HCT116 (cell line): ENCODE measurements at regions not wholly inside any gene's neighbourhood (a gene's known extent, or its start where the extent isn't known, plus 50 kb on each side); places are given as distances from the start of the nearest gene placed in this dataset.

Experiments used
- ATAC-seq: fragments of 200-7000 bp; cut with Tn5 transposase; 2 replicates; pipeline ENCODE4 v1.9.1; 2020; ENCODE audit warnings: mild to moderate bottlenecking, moderate library complexity
- BruUV-seq: library from RNA; stranded (reverse); fragments of 400-500 nt; replicated peaks from 2 replicates; lab custom pipeline; 2021; lab: Mats Ljungman, UMichigan
- CTCF ChIA-PET: fragments of 300-600 bp; sonication (Branson Sonifier 250); formaldehyde crosslinking; loops from one replicate; lab custom pipeline; 2021; ENCODE audit warnings: antibody characterized with exemption; lab: Charles Lee
- POLR2A ChIA-PET: fragments of 300-600, 350-600 bp; sonication (Branson Sonifier 250); formaldehyde crosslinking; loops from one replicate; lab custom pipeline; 2021; ENCODE audit warnings: antibody characterized with exemption; lab: Charles Lee
- RAD21 ChIA-PET, 2 experiments: fragments of 300-600 bp; sonication (Branson Sonifier 250); formaldehyde crosslinking; loops; one replicate each; lab custom pipeline; 2023; ENCODE audit warnings: low total read pairs in 2 of 2; ENCODE audit not compliant: uncharacterized antibody in 2 of 2, unreplicated experiment in 2 of 2, low non-redundant PET in 1 of 2; lab: Charles Lee
- DNase-seq: peaks from one replicate; pipeline ENCODE4 v3.0.0-alpha.2; 2010; ENCODE audit warnings: low read depth, low spot score
- H2AFZ ChIP-seq: fragments of 200-600 bp; shearing (Covaris generic), sonication (generic); 2 replicates; pipeline ENCODE4 v1.6.1; 2017; ENCODE audit warnings: low read depth, mixed run types, mixed read lengths, antibody characterized with exemption, low read length; ENCODE audit not compliant: poor library complexity, severe bottlenecking
- H3K27ac ChIP-seq: 2 replicates; pipeline ENCODE4 v1.5.1; 2012; ENCODE audit warnings: low read depth, low read length
- H3K27me3 ChIP-seq: fragments of 200-600 bp; sonication (generic); 2 replicates; pipeline ENCODE4 v1.6.1; 2016; ENCODE audit warnings: mixed run types, low read length, mixed read lengths; ENCODE audit not compliant: insufficient read depth
- H3K36me3 ChIP-seq, 2 experiments: fragments of 200-500 bp in 1 of 2; fragments of 200-600 bp in 1 of 2; sonication (Bioruptor generic) in 1 of 2; sonication (generic) in 1 of 2; 2 replicates each; pipeline versions ENCODE4 v1.5.1 to v1.6.1; 2014 to 2016; ENCODE audit warnings: low read length in 2 of 2, inconsistent platforms in 1 of 2, mixed read lengths in 1 of 2, mixed run types in 1 of 2; ENCODE audit not compliant: insufficient read depth in 2 of 2, control insufficient read depth in 1 of 2
- H3K4me1 ChIP-seq, 2 experiments: fragments of 200-600 bp in 1 of 2; sonication (generic) in 1 of 2; 2 replicates each; pipeline versions ENCODE4 v1.5.1 to v1.6.1; 2012 to 2017; ENCODE audit warnings: low read length in 2 of 2, inconsistent platforms in 1 of 2, mild to moderate bottlenecking in 1 of 2, mixed read lengths in 1 of 2, mixed run types in 1 of 2, moderate library complexity in 1 of 2; ENCODE audit not compliant: insufficient read depth in 2 of 2, control insufficient read depth in 1 of 2
- H3K4me2 ChIP-seq: fragments of 200-600 bp; sonication (generic); 2 replicates; pipeline ENCODE4 v1.6.1; 2017; ENCODE audit warnings: mixed run types, low read length, mixed read lengths
- H3K4me3 ChIP-seq, 2 experiments: fragments of 200-600 bp in 1 of 2; sonication (generic) in 1 of 2; replicated peaks in 1 of 2; 2 replicates each; pipeline ENCODE4 v1.5.1; 2011 to 2016; ENCODE audit warnings: low read length in 2 of 2, control low read depth in 1 of 2, low read depth in 1 of 2, mild to moderate bottlenecking in 1 of 2, mixed read lengths in 1 of 2, mixed run types in 1 of 2
- H3K79me2 ChIP-seq: fragments of 200-600 bp; sonication (generic); 2 replicates; pipeline ENCODE4 v1.6.1; 2017; ENCODE audit warnings: mild to moderate bottlenecking, mixed run types, low read length, moderate library complexity, mixed read lengths; ENCODE audit not compliant: insufficient read depth
- H3K9ac ChIP-seq: fragments of 200-600 bp; sonication (generic); 2 replicates; pipeline ENCODE4 v1.6.1; 2016; ENCODE audit warnings: low read length, mixed read lengths
- H3K9me2 ChIP-seq: fragments of 200-600 bp; sonication (generic), shearing (Covaris generic); 2 replicates; pipeline ENCODE4 v1.6.1; 2017; ENCODE audit warnings: mixed run types, mild to moderate bottlenecking, moderate library complexity; ENCODE audit not compliant: insufficient read depth
- H3K9me3 ChIP-seq, 2 experiments: fragments of 200-500 bp in 1 of 2; fragments of 200-600 bp in 1 of 2; sonication (Bioruptor generic) in 1 of 2; sonication (generic) in 1 of 2; 2 replicates each; pipeline ENCODE4 v1.6.1; 2014 to 2017; ENCODE audit warnings: low read length in 2 of 2, mixed read lengths in 2 of 2, inconsistent platforms in 1 of 2, low read depth in 1 of 2, mild to moderate bottlenecking in 1 of 2, mixed run types in 1 of 2, moderate library complexity in 1 of 2; ENCODE audit not compliant: control insufficient read depth in 1 of 2, insufficient read depth in 1 of 2
- H4K20me1 ChIP-seq: fragments of 200-600 bp; sonication (generic), shearing (Covaris generic); 2 replicates; pipeline ENCODE4 v1.6.1; 2017; ENCODE audit warnings: mixed run types, mild to moderate bottlenecking, moderate library complexity; ENCODE audit not compliant: insufficient read depth
- CBX3 ChIP-seq: IDR thresholded peaks from 2 replicates; pipeline ENCODE4 v1.6.1; 2012; ENCODE audit warnings: low read depth
- CEBPB ChIP-seq: IDR thresholded peaks from 2 replicates; pipeline ENCODE4 v1.6.1; 2012; ENCODE audit warnings: low read depth
- EGR1 ChIP-seq: IDR thresholded peaks from 2 replicates; pipeline ENCODE4 v1.6.1; 2012; ENCODE audit warnings: low read depth
- ELF1 ChIP-seq: IDR thresholded peaks from 2 replicates; pipeline ENCODE4 v1.6.1; 2012; ENCODE audit warnings: low read depth, borderline replicate concordance
- EZH2 ChIP-seq: fragments of 200-600 bp; sonication (generic); IDR thresholded peaks from 2 replicates; pipeline ENCODE4 v1.6.1; 2017; ENCODE audit warnings: antibody characterized with exemption, mixed run types
- EZH2phosphoT487 ChIP-seq: fragments of 200-600 bp; IDR thresholded peaks from 2 replicates; pipeline ENCODE4 v1.6.1; 2018; ENCODE audit warnings: antibody characterized with exemption, borderline replicate concordance
- FOSL1 ChIP-seq: IDR thresholded peaks from 2 replicates; pipeline ENCODE4 v1.6.1; 2012; ENCODE audit warnings: low read depth
- POLR2A ChIP-seq: IDR thresholded peaks from 2 replicates; pipeline ENCODE4 v1.7.0; 2011; ENCODE audit warnings: borderline replicate concordance; ENCODE audit not compliant: insufficient read depth, insufficient read length; ENCODE audit errors: extremely low read depth
- POLR2AphosphoS5 ChIP-seq: IDR thresholded peaks from 2 replicates; pipeline ENCODE4 v1.6.1; 2011; ENCODE audit warnings: mild to moderate bottlenecking, low read depth, low read length, moderate library complexity
- RAD21 ChIP-seq: IDR thresholded peaks from 2 replicates; pipeline ENCODE4 v1.6.1; 2012; ENCODE audit warnings: low read depth, mild to moderate bottlenecking
- SP1 ChIP-seq: IDR thresholded peaks from 2 replicates; pipeline ENCODE4 v1.6.1; 2012; ENCODE audit warnings: low read depth
- YY1 ChIP-seq: IDR thresholded peaks from 2 replicates; pipeline ENCODE4 v1.6.1; 2011; ENCODE audit warnings: low read length, low read depth, moderate library complexity, mild to moderate bottlenecking; ENCODE audit not compliant: insufficient replicate concordance; ENCODE audit errors: extremely low read depth
- ZFX ChIP-seq: fragments of 450-650 bp; IDR thresholded peaks from 2 replicates; pipeline ENCODE4 v1.6.1; 2017
- intact Hi-C: fragments of 100-400 bp; cut with micrococcal nuclease; formaldehyde crosslinking; loops from 2 replicates; pipeline ENCODE4 v1.10.0; 2022
- TF ChIP-seq, protein P1 (sequence below): IDR thresholded peaks from 2 replicates; pipeline ENCODE4 v1.6.1; 2011; ENCODE audit warnings: mild to moderate bottlenecking, low read length, moderate library complexity; ENCODE audit not compliant: insufficient replicate concordance; ENCODE audit errors: extremely low read depth
- TF ChIP-seq, protein P2 (sequence below): IDR thresholded peaks from 2 replicates; pipeline ENCODE4 v1.6.1; 2012
- TF ChIP-seq, protein P3 (sequence below), 3 experiments: fragments of 200-600 bp in 1 of 3; sonication (generic) in 1 of 3; IDR thresholded peaks in 2 of 3; conservative IDR thresholded peaks in 1 of 3; 2 replicates each; pipeline ENCODE4 v1.5.1; 2012 to 2017; ENCODE audit warnings: low read depth in 2 of 3, low read length in 2 of 3, antibody characterized with exemption in 1 of 3, borderline replicate concordance in 1 of 3, control low read depth in 1 of 3, mild to moderate bottlenecking in 1 of 3, mixed read lengths in 1 of 3, mixed run types in 1 of 3, moderate library complexity in 1 of 3; ENCODE audit not compliant: insufficient read depth in 1 of 3

DNA sequence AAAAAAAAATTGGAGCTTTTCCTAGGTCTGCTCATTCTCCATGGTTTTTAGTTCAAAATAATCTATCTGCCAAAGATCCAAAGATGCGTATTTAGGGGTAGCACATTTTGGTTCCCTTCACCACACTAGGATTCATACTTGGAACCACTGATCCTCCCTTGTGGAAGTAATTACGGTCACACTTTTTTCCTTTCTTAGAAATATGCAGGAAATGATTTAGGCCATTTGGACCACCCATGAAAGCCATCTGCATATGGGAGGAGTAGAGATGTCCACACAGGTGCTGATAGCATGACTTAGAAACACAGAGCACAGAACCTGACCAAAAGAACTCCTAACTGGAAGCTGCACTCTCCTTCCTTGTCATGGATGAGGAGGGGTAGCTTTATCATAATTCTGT lies 105.9 kb upstream of the RAI14 start:
- ChIA-PET POLR2A (no interaction called here), CTCF (no interaction called here)

DNA sequence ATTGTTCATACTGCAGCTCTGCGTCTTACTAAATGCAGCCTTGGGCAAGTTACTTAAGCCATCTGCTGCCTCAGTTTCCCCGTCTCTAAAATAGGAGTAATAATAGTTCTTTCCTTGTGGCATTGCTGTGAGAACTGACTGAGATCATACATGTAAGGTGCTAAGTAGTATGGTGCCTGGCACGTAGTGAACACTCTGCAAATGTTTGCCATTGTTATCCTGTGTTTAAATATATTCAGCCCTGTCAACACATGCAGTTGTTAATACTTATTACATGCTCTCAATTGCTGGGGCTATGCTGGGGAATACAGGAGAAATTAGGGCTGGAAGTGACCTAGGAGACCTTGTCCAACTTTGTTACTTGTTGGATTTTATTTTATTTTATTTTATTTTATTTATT lies 105.2 kb upstream of the RAI14 start:
- no peaks in the 10 kb centered on the region for H3K36me3 ChIP-seq
- no peak overlapping the region for H3K9ac ChIP-seq
- H3K27me3 ChIP-seq: no peaks in the 10 kb centered on the region
- ChIA-PET RAD21 (no interaction called here), POLR2A (no interaction called here), CTCF (no interaction called here)
- TF ChIP-seq ZFX (no peak), FOSL1 (no peak), SP1 (no peak), RAD21 (no peak), POLR2AphosphoS5 (no peak), ELF1 (no peak), EZH2 (no peak), POLR2A (no peak), YY1 (no peak)
- TF ChIP-seq, protein P1, sequence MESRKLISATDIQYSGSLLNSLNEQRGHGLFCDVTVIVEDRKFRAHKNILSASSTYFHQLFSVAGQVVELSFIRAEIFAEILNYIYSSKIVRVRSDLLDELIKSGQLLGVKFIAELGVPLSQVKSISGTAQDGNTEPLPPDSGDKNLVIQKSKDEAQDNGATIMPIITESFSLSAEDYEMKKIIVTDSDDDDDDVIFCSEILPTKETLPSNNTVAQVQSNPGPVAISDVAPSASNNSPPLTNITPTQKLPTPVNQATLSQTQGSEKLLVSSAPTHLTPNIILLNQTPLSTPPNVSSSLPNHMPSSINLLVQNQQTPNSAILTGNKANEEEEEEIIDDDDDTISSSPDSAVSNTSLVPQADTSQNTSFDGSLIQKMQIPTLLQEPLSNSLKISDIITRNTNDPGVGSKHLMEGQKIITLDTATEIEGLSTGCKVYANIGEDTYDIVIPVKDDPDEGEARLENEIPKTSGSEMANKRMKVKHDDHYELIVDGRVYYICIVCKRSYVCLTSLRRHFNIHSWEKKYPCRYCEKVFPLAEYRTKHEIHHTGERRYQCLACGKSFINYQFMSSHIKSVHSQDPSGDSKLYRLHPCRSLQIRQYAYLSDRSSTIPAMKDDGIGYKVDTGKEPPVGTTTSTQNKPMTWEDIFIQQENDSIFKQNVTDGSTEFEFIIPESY: no peak
- TF ChIP-seq, protein P2, sequence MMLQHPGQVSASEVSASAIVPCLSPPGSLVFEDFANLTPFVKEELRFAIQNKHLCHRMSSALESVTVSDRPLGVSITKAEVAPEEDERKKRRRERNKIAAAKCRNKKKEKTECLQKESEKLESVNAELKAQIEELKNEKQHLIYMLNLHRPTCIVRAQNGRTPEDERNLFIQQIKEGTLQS: no peak
- no peaks in the 10 kb centered on the region for H3K4me1 ChIP-seq
- H3K4me3 ChIP-seq: no peak overlapping the region
- H4K20me1 ChIP-seq: no peaks in the 10 kb centered on the region
- DNase-seq (no peak), ATAC-seq (no peak)
- H3K79me2 ChIP-seq: no peaks in the 10 kb centered on the region
- H3K9me3 ChIP-seq: no peaks in the 10 kb centered on the region
- BruUV-seq: no TSS peak
- intact Hi-C loops: no loop called here
- no peaks in the 10 kb centered on the region for H3K9me2 ChIP-seq
- H3K4me2 ChIP-seq: no peak overlapping the region
- H2AFZ ChIP-seq: no peak overlapping the region
- H3K27ac ChIP-seq: no peak overlapping the region

More for the DNA sequence above, 105.9 kb upstream of the RAI14 start:
- Histone ChIP-seq H4K20me1 (no peaks in the 10 kb centered on the region), H3K4me2 (no peak overlapping the region), H3K27ac (no peak overlapping the region), H3K9me2 (no peaks in the 10 kb centered on the region), H3K36me3 (no peaks in the 10 kb centered on the region), H3K4me3 (no peak overlapping the region), H3K27me3 (no peaks in the 10 kb centered on the region), H3K4me1 (no peaks in the 10 kb centered on the region), H3K79me2 (no peaks in the 10 kb centered on the region)
- DNase-seq: no peak
- ATAC-seq: no peak
- no TSS peak for BruUV-seq
- intact Hi-C loops: no loop called here
- RAD21 ChIA-PET: no interaction called here
- TF ChIP-seq POLR2AphosphoS5 (no peak), YY1 (no peak), EGR1 (no peak), CBX3 (no peak), CEBPB (no peak), EZH2phosphoT487 (no peak)
- TF ChIP-seq, protein P2: no peak
- TF ChIP-seq, protein P3, sequence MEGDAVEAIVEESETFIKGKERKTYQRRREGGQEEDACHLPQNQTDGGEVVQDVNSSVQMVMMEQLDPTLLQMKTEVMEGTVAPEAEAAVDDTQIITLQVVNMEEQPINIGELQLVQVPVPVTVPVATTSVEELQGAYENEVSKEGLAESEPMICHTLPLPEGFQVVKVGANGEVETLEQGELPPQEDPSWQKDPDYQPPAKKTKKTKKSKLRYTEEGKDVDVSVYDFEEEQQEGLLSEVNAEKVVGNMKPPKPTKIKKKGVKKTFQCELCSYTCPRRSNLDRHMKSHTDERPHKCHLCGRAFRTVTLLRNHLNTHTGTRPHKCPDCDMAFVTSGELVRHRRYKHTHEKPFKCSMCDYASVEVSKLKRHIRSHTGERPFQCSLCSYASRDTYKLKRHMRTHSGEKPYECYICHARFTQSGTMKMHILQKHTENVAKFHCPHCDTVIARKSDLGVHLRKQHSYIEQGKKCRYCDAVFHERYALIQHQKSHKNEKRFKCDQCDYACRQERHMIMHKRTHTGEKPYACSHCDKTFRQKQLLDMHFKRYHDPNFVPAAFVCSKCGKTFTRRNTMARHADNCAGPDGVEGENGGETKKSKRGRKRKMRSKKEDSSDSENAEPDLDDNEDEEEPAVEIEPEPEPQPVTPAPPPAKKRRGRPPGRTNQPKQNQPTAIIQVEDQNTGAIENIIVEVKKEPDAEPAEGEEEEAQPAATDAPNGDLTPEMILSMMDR (IDR thresholded peaks at IDR 0.05 in 2 of 3, conservative IDR thresholded peaks at IDR 0.05 in 1 of 3; ENCODE audit: borderline replicate concordance in 1 of 3, insufficient read depth in 1 of 3, low read depth in 2 of 3, low read length in 2 of 3): no peak
- TF ChIP-seq, all 23 proteins: peak for 0
- no peak overlapping the region for H2AFZ ChIP-seq
- H3K9me3 ChIP-seq: peaks cover 0 to under 1% of the 10 kb centered on the region in 2 experiments; a peak in 1 of 4 replicates
- no peak overlapping the region for H3K9ac ChIP-seq
